ENCODE measurements at regions not wholly inside any gene's neighbourhood (a gene's known extent, or its start where the extent isn't known, plus 50 kb on each side); places are given as distances from the start of the nearest gene placed in this dataset.

- no peak for TF ChIP-seq POLR2A (IDR thresholded peaks at IDR 0.05; ENCODE audit: low read length)
- TF ChIP-seq GATA1 (IDR thresholded peaks at IDR 0.05; ENCODE audit: low read depth, low read length): no peak
- no peak for DNase-seq
Observed at GRCh38 chr11:104668797-104669463, 229.3 kb downstream of the CASP12 start.

GRCh38 chr11:104666624-104667023, 231.6 kb downstream of the CASP12 start:
- DNase-seq: no peak

GRCh38 chr11:104665641-104666040, 232.6 kb downstream of the CASP12 start:
- no peak for DNase-seq
- TF ChIP-seq POLR2A (IDR thresholded peaks at IDR 0.05; ENCODE audit: low read length) (no peak), GATA1 (IDR thresholded peaks at IDR 0.05; ENCODE audit: low read depth, low read length) (no peak)

More at GRCh38 chr11:104666624-104667023, 231.6 kb downstream of the CASP12 start:
- TF ChIP-seq GATA1 (IDR thresholded peaks at IDR 0.05; ENCODE audit: low read depth, low read length) (no peak), POLR2A (IDR thresholded peaks at IDR 0.05; ENCODE audit: low read length) (no peak)

- no peak for TF ChIP-seq GATA1 (IDR thresholded peaks at IDR 0.05; ENCODE audit: low read depth, low read length)
- no peak for TF ChIP-seq POLR2A (IDR thresholded peaks at IDR 0.05; ENCODE audit: low read length)
- no peak for DNase-seq
Observed at GRCh38 chr11:104663190-104664140, 234.8 kb downstream of the CASP12 start.

- TF ChIP-seq POLR2A (IDR thresholded peaks at IDR 0.05; ENCODE audit: low read length) (no peak), GATA1 (IDR thresholded peaks at IDR 0.05; ENCODE audit: low read depth, low read length) (no peak)
- DNase-seq: no peak
Observed at GRCh38 chr11:104661901-104662300, 236.4 kb downstream of the CASP12 start.

- DNase-seq: no peak
- TF ChIP-seq POLR2A (IDR thresholded peaks at IDR 0.05; ENCODE audit: low read length) (no peak), GATA1 (IDR thresholded peaks at IDR 0.05; ENCODE audit: low read depth, low read length) (no peak)
Observed at GRCh38 chr11:104661471-104661870, 236.8 kb downstream of the CASP12 start.

GRCh38 chr11:104658177-104658576, 240.1 kb downstream of the CASP12 start:
- no peak for TF ChIP-seq GATA1 (IDR thresholded peaks at IDR 0.05; ENCODE audit: low read depth, low read length)
- no peak for TF ChIP-seq POLR2A (IDR thresholded peaks at IDR 0.05; ENCODE audit: low read length)
- DNase-seq: no peak

- no peak for TF ChIP-seq GATA1 (IDR thresholded peaks at IDR 0.05; ENCODE audit: low read depth, low read length)
- no peak for TF ChIP-seq POLR2A (IDR thresholded peaks at IDR 0.05; ENCODE audit: low read length)
Observed at GRCh38 chr11:104657083-104657482, 241.2 kb downstream of the CASP12 start.

GRCh38 chr11:104655066-104655465, 243.2 kb downstream of the CASP12 start:
- TF ChIP-seq GATA1 (IDR thresholded peaks at IDR 0.05; ENCODE audit: low read depth, low read length) (no peak), POLR2A (IDR thresholded peaks at IDR 0.05; ENCODE audit: low read length) (no peak)
- no peak for DNase-seq

More at GRCh38 chr11:104657083-104657482, 241.2 kb downstream of the CASP12 start:
- no peak for DNase-seq

GRCh38 chr11:104654181-104654813, 244.0 kb downstream of the CASP12 start:
- DNase-seq: no peak

GRCh38 chr11:104653407-104653806, 244.9 kb downstream of the CASP12 start:
- peak; percentile 3 for DNase-seq
- no peak for TF ChIP-seq POLR2A (IDR thresholded peaks at IDR 0.05; ENCODE audit: low read length)
- TF ChIP-seq GATA1 (IDR thresholded peaks at IDR 0.05; ENCODE audit: low read depth, low read length): no peak

More at GRCh38 chr11:104654181-104654813, 244.0 kb downstream of the CASP12 start:
- TF ChIP-seq GATA1 (IDR thresholded peaks at IDR 0.05; ENCODE audit: low read depth, low read length): no peak
- TF ChIP-seq POLR2A (IDR thresholded peaks at IDR 0.05; ENCODE audit: low read length): no peak

GRCh38 chr11:104652996-104653395, 245.3 kb downstream of the CASP12 start:
- TF ChIP-seq GATA1 (IDR thresholded peaks at IDR 0.05; ENCODE audit: low read depth, low read length) (no peak), POLR2A (IDR thresholded peaks at IDR 0.05; ENCODE audit: low read length) (no peak)
- DNase-seq: no peak

GRCh38 chr11:104650234-104650633, 248.0 kb downstream of the CASP12 start:
- peak; percentile 24 to 57 for DNase-seq
- TF ChIP-seq POLR2A (IDR thresholded peaks at IDR 0.05; ENCODE audit: low read length) (no peak), GATA1 (IDR thresholded peaks at IDR 0.05; ENCODE audit: low read depth, low read length) (no peak)

- no peak for DNase-seq
- no peak for TF ChIP-seq GATA1 (IDR thresholded peaks at IDR 0.05; ENCODE audit: low read depth, low read length)
- TF ChIP-seq POLR2A (IDR thresholded peaks at IDR 0.05; ENCODE audit: low read length): no peak
Observed at GRCh38 chr11:104649002-104649401, 249.3 kb downstream of the CASP12 start.
